Small intestine (tissue), 7 donors: ENCODE measurements at regions not wholly inside any gene's neighbourhood (a gene's known extent, or its start where the extent isn't known, plus 50 kb on each side); places are given as distances from the start of the nearest gene placed in this dataset.
"Not testable (repeated sequence)": the region's sequence is repeated elsewhere in the genome, so short reads cannot be mapped to it uniquely, and the experiment has no call there.

Source experiments
- DNase-seq, 2 donors: peaks; one replicate each; pipeline versions ENCODE4 v3.0.0 to v3.0.0-alpha.2; 2013
- FAIRE-seq: peaks from 2 replicates; lab custom pipeline; 2012; peaks lifted over from hg19 to GRCh38; lab: Jason Lieb, UNC
- H3K27ac ChIP-seq, 3 donors: one replicate each; pipeline ENCODE4 v1.5.1; 2013; ENCODE audit warnings: low read length in 2 of 3, mild to moderate bottlenecking in 2 of 3, control low read depth in 1 of 3, inconsistent platforms in 1 of 3, low read depth in 1 of 3, moderate library complexity in 1 of 3
- H3K27me3 ChIP-seq, 3 donors: one replicate each; pipeline ENCODE4 v1.6.1; 2013; ENCODE audit warnings: low read length in 3 of 3, inconsistent platforms in 1 of 3; ENCODE audit not compliant: control insufficient read depth in 3 of 3, insufficient read depth in 3 of 3
- H3K36me3 ChIP-seq, 3 donors: one replicate each; pipeline ENCODE4 v1.6.1; 2013; ENCODE audit warnings: low read length in 3 of 3, inconsistent platforms in 1 of 3, low read depth in 1 of 3, mild to moderate bottlenecking in 1 of 3, moderate library complexity in 1 of 3; ENCODE audit not compliant: control insufficient read depth in 3 of 3, insufficient read depth in 2 of 3
- H3K4me1 ChIP-seq, 3 donors: one replicate each; pipeline ENCODE4 v1.6.1; 2013; ENCODE audit warnings: low read length in 2 of 3, inconsistent platforms in 1 of 3, low read depth in 1 of 3, mild to moderate bottlenecking in 1 of 3, moderate library complexity in 1 of 3; ENCODE audit not compliant: control insufficient read depth in 3 of 3, insufficient read depth in 2 of 3
- H3K4me3 ChIP-seq, 3 donors: one replicate each; pipeline ENCODE4 v1.5.1; 2013; ENCODE audit warnings: low read length in 3 of 3, control low read depth in 1 of 3, inconsistent platforms in 1 of 3, low read depth in 1 of 3, mild to moderate bottlenecking in 1 of 3, moderate library complexity in 1 of 3
- H3K9me3 ChIP-seq, 2 donors: one replicate each; pipeline ENCODE4 v1.6.1; 2013; ENCODE audit warnings: low read depth in 1 of 2, low read length in 1 of 2; ENCODE audit not compliant: control insufficient read depth in 2 of 2, insufficient read depth in 1 of 2
- WGBS, 3 donors: extraction: QIAGEN DNeasy Blood & Tissue Kit; methylation state at CpG; one replicate each; pipeline ENCODE4 v1.1.7; 2013; 5-methylcytosine and 5-hydroxymethylcytosine counted together
- donor health status: healthy with polysubstance abuse.
- donor health status: control.
- donor health status: control.
- donor health status: Bipolar disorder and iron deficiency.
- donor health status: healthy.

GRCh38 chr4:170691168-170691567, 601.4 kb upstream of the AADAT start:
- H3K36me3 ChIP-seq, result no peaks in the 10 kb centered on the region
- peaks cover 0 to 14% of the 10 kb centered on the region in 2 donors for H3K9me3 ChIP-seq
- H3K4me3 ChIP-seq, result no peak overlapping the region
- FAIRE-seq (no peak), DNase-seq (no peak)
- H3K4me1 ChIP-seq, result no peaks in the 10 kb centered on the region
- no peaks in the 10 kb centered on the region for H3K27me3 ChIP-seq
- no peak overlapping the region for H3K27ac ChIP-seq

- H3K27me3 ChIP-seq, result no peaks in the 10 kb centered on the region
- no peak overlapping the region for H3K4me3 ChIP-seq
- FAIRE-seq (no peak), DNase-seq (no peak)
- H3K9me3 ChIP-seq, result peaks cover 0 to 11% of the 10 kb centered on the region in 2 donors
- no peaks in the 10 kb centered on the region for H3K4me1 ChIP-seq
- H3K27ac ChIP-seq, result no peak overlapping the region
- WGBS, 3 donors, result 90 to 95% (median 92%) methylated on average over 6 of the region's 6 CpGs
- H3K36me3 ChIP-seq, result no peaks in the 10 kb centered on the region
These were observed 598.0 kb upstream of the AADAT start for GRCh38 chr4:170687751-170688150.

- not testable (repeated sequence) for H3K27me3 ChIP-seq, H3K4me1 ChIP-seq, H3K36me3 ChIP-seq, H3K4me3 ChIP-seq, FAIRE-seq, H3K27ac ChIP-seq, DNase-seq, H3K9me3 ChIP-seq
- WGBS, 3 donors, result 72 to 81% (median 76%) methylated on average over 4 of the region's 4 CpGs
These were observed 595.9 kb upstream of the AADAT start for GRCh38 chr4:170685701-170686100.

DNA sequence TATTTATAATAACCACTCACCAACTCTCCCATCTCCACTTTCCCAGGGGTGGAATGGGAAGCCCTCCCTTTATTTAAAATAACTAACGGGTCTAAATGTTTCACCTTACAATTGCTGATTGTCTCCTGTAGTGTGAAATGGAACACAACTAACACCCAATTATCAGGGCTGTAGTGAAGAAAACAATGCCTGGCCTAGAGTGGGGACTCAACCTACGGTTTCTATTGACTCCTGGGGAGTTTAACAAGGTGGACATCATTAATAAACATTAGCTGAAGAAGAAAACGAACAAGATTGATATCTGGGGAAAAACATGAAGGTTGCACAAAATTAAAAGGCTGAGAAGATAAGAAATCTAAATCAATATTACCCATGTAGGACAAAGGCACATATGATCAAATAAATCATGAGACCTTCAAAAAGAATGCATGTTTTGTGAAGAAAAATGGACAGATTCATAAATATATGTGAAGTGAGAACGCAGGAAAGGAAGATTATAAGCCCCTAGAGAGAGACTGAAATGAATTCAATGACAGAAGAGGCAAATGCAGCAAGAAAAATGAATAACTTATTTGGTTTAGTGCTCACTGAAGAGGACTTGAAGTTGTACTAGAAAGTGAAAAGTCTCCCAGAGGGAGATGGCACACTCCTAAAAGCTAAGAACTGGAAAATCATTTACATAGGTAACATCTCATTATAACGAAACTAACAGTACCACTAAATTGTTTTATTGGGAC, 593.0 kb upstream of the AADAT start:
- Histone ChIP-seq H3K4me3 (no peak overlapping the region), H3K9me3 (no peaks in the 10 kb centered on the region), H3K36me3 (no peaks in the 10 kb centered on the region), H3K27me3 (no peaks in the 10 kb centered on the region), H3K27ac (no peak overlapping the region), H3K4me1 (no peaks in the 10 kb centered on the region)
- no peak for DNase-seq
- 56 to 67% (median 58%) methylated on average over 5 of the region's 5 CpGs for WGBS, 3 donors
- FAIRE-seq, result no peak

DNA sequence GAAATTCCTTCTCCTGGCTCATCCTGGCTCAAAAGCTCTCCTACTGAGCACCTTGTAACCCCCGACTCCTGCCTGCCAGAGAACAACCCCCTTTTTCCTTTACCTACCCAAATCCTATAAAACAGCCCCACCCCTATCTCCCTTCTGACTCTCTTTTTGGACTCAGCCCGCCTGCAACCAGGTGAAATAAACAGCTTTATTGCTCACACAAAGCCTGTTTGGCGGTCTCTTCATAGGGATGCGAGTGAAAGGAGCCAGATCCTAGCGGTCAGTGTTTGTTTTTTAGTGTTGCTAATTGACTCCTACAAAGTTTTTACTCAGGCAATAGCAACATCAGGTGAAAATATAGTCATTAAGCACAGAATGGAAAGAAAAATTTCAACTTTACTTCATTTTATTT, 592.3 kb upstream of the AADAT start:
- not testable (repeated sequence) for FAIRE-seq

DNA sequence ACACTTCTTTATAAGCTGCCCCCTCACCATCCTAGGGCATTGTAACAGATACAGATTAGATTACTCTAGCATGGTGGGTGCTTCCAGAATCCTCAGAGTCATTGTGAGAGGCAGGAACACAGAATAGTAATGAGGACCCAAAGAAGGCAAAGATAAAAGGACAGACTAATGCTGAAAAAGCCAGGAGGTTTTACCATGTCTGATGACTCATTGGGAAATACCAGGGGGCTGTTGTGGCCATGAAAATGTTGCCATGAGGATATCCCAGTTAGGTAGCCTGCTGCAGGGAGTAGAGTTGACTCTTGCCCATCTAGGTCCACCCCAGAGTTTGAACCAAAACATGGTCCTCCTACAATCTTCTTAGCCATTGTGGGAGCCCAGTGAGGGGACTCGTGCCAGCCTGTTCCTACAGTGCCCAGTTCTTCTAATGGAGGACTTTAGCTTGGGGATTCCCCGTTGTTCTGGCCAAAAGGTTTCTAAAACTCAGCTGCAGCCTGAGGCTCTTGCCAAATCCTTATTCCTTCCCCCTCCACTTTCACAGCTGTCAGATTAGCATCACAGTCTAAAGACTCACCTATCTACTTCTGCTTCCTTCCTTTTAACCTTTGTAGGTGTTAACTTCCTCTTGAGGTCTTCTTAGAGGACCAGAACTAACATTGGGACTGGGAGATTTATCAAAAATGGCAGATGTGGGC, 586.0 kb upstream of the AADAT start:
- H3K9me3 ChIP-seq, result no peaks in the 10 kb centered on the region
- 55 to 66% (median 66%) methylated on average over 2 of the region's 2 CpGs for WGBS, 3 donors
- DNase-seq, result no peak
- no peak overlapping the region for H3K4me3 ChIP-seq
- H3K4me1 ChIP-seq, result no peaks in the 10 kb centered on the region
- H3K27me3 ChIP-seq, result no peaks in the 10 kb centered on the region
- H3K36me3 ChIP-seq, result no peaks in the 10 kb centered on the region
- no peak overlapping the region for H3K27ac ChIP-seq
- no peak for FAIRE-seq

More for the DNA sequence above, 592.3 kb upstream of the AADAT start:
- H3K9me3 ChIP-seq, H3K4me3 ChIP-seq, H3K36me3 ChIP-seq, H3K27me3 ChIP-seq, H3K27ac ChIP-seq, DNase-seq, H3K4me1 ChIP-seq: not testable (repeated sequence)
- 64 to 77% (median 64%) methylated on average over 5 of the region's 5 CpGs for WGBS, 3 donors

DNA sequence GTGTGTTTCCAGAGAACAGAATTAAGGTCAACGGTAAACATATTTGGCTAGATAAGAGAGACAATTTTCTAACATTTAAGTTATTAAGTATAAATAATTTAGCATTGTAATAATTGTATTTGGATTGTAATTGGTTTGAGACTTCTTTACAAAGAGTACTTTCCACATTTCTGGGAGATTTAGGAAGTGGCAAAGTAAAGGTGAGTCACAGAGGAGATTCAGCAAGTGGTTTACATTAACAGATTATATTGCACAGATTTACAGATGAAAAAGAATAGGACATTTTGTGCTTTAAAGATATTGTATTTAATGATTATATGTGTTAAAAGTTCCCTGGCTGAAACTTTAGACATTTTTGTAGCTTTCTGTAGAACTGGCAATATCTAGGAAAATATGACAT, 584.4 kb upstream of the AADAT start:
- H3K27me3 ChIP-seq, result no peaks in the 10 kb centered on the region
- 83 to 87% (median 86%) methylated on average over 1 of the region's 1 CpG for WGBS, 3 donors
- no peaks in the 10 kb centered on the region for H3K36me3 ChIP-seq
- H3K27ac ChIP-seq, result no peak overlapping the region
- FAIRE-seq (no peak), DNase-seq (no peak)
- H3K4me3 ChIP-seq, result no peak overlapping the region
- H3K4me1 ChIP-seq, result no peaks in the 10 kb centered on the region
- H3K9me3 ChIP-seq, result no peaks in the 10 kb centered on the region

- no peaks in the 10 kb centered on the region for H3K27me3 ChIP-seq
- H3K27ac ChIP-seq, result no peak overlapping the region
- no peak overlapping the region for H3K4me3 ChIP-seq
- 0 to 7% (median 0%) methylated on average over 1 of the region's 1 CpG for WGBS, 3 donors
- no peaks in the 10 kb centered on the region for H3K9me3 ChIP-seq
- no peaks in the 10 kb centered on the region for H3K36me3 ChIP-seq
- DNase-seq (peak; percentile 17 to 27), FAIRE-seq (no peak)
- H3K4me1 ChIP-seq, result no peaks in the 10 kb centered on the region
These were observed 582.7 kb upstream of the AADAT start for GRCh38 chr4:170672381-170672965.
